GM19035 (cell line): ENCODE measurements at regions not wholly inside any gene's neighbourhood (a gene's known extent, or its start where the extent isn't known, plus 50 kb on each side); places are given as distances from the start of the nearest gene placed in this dataset.
"Not testable (repeated sequence)": the region's sequence is repeated elsewhere in the genome, so short reads cannot be mapped to it uniquely, and the experiment has no call there.

Experiments
- ATAC-seq: cut with Tn5 transposase; IDR thresholded peaks from one replicate; pipeline ENCODE4 v1.9.1; 2021; ENCODE audit not compliant: unreplicated experiment

DNA sequence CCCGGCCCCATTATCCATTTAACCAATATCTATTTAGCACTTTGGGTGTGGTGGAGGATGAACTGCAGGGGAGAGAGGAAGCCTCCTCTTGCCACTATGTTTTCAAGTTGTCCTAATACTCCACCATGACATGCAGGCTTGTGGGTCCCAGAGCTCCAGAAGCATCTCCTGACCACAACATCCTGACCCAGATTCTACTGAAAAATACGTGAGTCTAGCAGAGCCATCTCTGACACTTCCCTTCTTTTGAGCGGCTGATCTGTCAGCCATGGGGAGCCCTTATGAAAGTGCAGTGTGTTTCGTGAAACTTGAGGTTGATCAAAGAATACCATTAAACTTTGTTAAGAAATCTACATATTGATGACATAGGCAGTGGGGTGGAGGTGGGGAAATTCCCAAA is 126.6 kb downstream of the UNC93B1 start:
- ATAC-seq: not testable (repeated sequence)

- not testable (repeated sequence) for ATAC-seq
These were observed 130.7 kb downstream of the UNC93B1 start for GRCh38 chr11:67873223-67873622.

DNA sequence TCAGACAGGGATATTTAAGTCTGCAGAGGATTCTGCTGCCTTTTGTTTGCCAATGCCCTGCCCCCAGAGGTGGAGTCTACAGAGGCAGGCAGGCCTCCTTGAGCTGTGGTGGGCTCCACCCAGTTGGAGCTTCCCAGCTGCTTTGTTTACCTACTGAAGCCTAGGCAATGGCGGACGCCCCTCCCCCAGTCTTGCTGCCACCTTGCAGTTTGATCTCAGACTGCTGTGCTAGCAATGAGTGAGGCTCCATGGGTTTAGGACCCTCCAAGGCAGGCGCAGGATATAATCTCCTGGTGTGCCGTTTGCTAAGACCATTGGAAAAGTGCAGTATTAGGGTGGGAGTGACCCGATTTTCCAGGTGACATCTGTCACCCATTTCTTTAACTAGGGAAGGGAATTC is 132.7 kb downstream of the UNC93B1 start:
- not testable (repeated sequence) for ATAC-seq

DNA sequence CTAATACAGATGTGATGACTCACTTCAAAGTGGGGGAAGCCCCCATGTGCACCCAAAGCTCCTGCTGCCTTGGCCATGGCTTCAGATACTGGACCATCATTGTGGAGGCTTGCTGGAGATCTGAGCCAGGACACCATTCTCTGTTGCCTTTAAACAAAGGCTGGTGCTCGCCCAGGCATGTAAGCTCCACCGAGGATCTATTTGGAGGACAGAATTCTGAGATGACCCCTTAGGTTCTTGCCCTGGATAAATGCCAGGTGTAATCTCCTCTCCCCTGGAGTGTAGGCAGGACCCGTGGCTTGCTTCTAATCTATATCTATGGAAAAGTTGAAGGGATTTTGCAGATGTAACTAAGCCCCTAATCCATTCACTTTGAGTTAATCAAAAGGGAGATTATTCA is 141.0 kb downstream of the UNC93B1 start:
- ATAC-seq: not testable (repeated sequence)

GRCh38 chr11:67859513-67860161 is 144.3 kb downstream of the UNC93B1 start:
- not testable (repeated sequence) for ATAC-seq

- ATAC-seq: not testable (repeated sequence)
These were observed 153.2 kb downstream of the UNC93B1 start for GRCh38 chr11:67850747-67851146.

GRCh38 chr11:67849766-67850165 is 154.1 kb downstream of the UNC93B1 start:
- not testable (repeated sequence) for ATAC-seq

- not testable (repeated sequence) for ATAC-seq
These were observed 155.7 kb downstream of the UNC93B1 start for GRCh38 chr11:67847896-67848875.

- ATAC-seq: not testable (repeated sequence)
These were observed 157.6 kb downstream of the UNC93B1 start for GRCh38 chr11:67846303-67846702.

GRCh38 chr11:67845296-67845695 is 158.6 kb downstream of the UNC93B1 start:
- ATAC-seq: not testable (repeated sequence)

GRCh38 chr11:67840599-67840998 is 163.3 kb downstream of the UNC93B1 start:
- not testable (repeated sequence) for ATAC-seq

GRCh38 chr11:67830152-67830551 is 155.7 kb upstream of the ALDH3B2 start:
- ATAC-seq: not testable (repeated sequence)

DNA sequence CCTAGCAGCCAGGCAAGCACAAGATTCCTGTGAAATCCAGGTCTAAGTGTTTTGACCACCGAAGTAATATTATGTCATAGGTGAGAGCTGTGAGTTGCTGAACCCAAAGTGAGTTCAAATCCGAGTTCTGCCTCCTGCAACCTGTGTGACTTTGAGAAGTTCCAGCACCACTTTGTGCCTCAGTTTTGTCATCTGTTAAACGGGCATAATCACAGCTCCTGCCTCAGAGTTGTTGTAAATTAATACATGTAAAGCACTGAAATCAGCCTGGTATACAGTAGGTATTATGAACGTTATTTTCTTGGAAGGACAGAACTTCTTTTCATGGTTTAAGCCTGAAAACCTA is 152.5 kb upstream of the ALDH3B2 start:
- not testable (repeated sequence) for ATAC-seq

DNA sequence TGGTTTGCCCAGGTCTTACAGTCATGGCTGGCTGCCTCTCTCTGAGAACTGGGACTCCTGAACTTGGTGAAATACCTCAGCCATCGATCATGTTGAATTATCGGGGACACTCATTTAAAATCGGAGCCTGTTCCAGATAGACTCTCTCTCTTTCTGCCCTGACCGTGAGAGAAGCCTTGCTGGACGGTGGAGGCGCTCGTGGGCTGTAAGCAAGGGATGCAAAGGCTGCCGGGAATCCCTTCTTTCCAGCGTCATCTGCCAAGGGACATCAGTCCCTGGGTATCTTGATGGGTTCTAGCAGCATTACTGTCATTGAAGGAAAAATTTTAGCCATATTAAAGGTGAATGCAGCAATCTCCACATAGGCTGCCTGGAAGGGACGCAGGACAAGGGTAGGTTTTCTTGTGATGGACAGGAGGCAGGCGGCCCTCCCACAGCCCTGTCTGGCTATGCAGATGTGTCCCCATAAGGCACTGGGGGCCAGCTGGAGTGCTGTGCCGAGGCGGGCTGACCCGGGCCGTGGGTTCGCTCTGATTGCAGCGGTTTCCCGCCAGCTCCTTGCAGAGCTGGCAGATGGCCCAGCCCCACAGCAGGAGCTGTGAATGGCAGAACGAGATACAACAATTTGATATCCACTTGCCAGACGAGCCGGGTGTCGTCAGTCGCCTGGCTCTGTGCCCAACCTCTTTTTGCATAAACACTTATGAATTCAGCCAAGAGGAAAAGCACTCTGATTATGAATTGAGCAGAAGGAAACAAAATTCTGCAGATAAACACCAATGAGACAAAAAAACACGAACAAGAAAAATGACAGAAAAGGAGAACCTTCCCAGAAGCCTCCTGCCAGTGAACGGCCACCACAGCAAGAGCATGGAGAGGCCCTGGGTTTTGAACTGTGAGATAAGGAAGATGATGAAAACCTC is 151.9 kb upstream of the ALDH3B2 start:
- not testable (repeated sequence) for ATAC-seq

DNA sequence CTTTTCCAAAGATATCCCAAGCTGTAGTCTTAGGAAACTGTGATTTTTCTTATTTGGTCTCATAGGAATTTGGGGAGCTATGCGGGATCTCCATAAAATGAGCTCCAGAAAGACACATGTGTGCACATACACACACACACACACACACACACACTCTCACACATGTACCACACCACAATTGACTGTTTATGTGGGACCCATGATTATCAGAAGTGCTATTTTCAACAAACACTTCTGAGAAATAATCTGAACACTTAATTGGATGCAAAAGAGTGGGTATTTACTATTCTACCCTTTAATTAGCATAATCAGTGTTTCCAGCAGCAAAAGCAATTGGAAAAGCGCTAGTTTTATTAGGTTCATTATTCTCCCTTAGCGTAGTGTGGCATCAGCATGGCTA is 150.4 kb upstream of the ALDH3B2 start:
- ATAC-seq: not testable (repeated sequence)

- ATAC-seq: no peak
These were observed 145.7 kb upstream of the ALDH3B2 start for GRCh38 chr11:67820081-67820480.

DNA sequence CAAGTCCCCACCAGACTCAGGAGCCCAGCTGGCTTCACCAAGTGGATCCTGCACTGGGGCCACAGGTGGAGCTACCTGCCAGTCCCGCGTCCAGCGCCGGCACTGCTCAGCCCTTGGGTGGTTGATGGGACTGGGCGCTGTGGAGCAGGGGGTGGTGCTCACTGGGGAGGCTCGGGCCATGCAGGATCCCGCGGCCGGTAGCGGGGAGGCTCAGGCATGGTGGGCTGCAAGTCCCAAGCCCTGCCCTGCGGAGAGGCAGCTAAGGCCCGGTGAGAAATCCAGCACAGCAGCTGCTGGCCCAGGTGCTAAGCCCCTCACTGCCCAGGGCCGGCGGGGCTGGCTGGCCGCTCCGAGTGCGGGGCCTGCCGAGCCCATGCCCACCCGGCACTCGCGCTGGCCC is 143.1 kb upstream of the ALDH3B2 start:
- ATAC-seq: not testable (repeated sequence)

- ATAC-seq: not testable (repeated sequence)
These were observed 134.9 kb upstream of the ALDH3B2 start for GRCh38 chr11:67809301-67809700.

DNA sequence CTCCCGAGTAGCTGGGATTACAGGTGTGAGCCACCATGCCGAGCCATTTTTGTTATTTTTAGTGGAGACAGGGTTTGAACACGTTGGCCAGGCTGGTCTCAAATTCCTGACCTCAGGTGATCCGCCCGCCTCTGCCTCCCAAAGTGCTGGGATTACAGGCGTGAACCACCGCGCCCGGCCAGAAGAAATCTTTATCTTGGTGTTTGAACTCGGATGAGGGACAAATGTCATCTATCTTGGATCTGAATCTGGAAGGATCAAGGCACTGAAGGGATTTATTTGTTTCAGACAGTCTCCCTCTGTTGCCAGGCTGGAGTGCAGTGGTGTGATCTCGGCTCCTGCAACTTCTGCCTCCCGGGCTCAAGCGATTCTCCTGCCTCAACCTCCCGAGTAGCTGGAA is 133.5 kb upstream of the ALDH3B2 start:
- ATAC-seq: not testable (repeated sequence)

GRCh38 chr11:67806728-67807235 is 132.4 kb upstream of the ALDH3B2 start:
- ATAC-seq: not testable (repeated sequence)

DNA sequence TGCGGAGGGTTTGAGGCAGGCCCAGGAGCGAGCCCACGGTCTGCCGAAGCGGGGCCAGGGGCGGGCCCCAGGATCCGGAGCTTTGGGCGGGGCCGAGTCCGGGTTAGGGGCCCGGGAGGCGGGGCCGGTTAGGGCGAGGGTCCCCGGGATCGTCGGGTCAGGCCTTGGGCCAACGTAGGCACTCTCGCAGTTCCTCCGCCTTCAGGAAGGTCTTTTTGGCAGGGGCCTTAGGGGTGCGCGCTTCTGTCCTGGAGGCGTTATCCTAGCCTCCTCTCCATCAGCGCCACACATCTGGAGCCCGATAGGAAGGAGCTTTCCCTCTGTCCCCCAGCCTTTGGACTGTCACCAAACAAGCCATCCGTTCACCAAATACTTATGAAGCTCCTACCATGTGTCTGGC is 131.8 kb upstream of the ALDH3B2 start:
- not testable (repeated sequence) for ATAC-seq
